ENCODE measurements at regions not wholly inside any gene's neighbourhood (a gene's known extent, or its start where the extent isn't known, plus 50 kb on each side); places are given as distances from the start of the nearest gene placed in this dataset.

DNA sequence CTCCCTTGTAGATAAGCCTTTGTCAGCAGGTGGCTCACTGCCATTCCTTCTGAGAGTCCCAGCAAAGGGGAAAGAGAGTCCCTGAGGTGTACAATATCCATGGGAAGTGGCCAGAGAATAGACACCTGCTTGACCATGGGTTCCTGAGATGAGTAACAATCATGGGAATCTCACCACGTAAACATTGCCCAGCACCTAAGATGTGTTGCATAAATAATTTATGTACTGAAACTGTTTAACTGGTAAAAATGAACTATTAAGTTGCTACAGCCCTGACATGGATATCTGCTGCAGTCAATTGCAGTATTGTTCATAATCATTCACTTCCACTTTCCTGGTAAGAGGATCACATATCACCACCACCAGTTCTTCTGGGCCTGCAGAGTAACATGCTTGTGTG is 123.8 kb upstream of the INHBA start:
- no peak for DNase-seq

DNA sequence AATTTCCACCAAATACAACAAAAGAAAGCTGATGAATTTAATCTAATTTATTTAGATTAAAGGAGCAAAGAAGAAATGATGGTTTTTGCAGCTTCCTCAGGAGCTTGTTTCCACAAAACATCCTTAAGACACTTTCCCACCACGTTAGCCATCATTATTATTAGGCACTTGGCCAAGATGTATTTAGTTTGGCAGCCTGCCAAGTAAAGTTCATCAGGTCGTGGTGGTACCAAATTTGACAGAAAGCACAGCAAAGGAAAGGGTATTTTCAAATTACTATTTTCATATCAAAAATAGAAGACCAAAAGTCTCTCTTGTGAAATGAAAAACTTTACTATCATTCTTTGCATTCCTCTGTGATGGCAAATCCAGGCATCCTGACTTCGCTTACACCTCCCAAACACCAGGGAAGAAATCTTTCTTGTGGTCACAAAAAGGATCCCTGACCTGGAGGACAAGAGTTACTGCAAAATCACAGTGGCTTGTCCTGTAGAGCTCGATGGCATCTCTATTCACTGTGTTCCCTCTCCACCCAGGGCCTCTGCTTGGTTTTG is 123.1 kb upstream of the INHBA start:
- DNase-seq, result no peak

DNA sequence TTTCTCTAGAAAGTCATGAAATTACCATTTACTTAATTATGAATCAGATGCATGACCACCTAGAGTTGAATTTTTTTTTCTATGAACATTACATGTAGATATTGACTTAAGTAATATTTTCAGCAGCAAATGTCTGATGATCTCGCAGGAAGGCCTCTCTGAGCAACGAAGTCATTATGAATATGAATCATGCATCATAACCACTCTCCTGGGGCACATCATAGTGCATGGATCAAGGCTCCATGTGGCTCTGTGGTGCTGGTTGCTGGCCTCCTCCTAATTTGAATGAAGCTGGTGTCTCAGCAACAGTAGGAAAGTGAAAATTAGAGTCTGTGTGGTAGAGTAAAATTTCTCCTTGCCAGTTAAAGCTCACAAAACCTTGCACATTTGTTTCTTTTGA is 121.4 kb upstream of the INHBA start:
- no peak for DNase-seq

DNA sequence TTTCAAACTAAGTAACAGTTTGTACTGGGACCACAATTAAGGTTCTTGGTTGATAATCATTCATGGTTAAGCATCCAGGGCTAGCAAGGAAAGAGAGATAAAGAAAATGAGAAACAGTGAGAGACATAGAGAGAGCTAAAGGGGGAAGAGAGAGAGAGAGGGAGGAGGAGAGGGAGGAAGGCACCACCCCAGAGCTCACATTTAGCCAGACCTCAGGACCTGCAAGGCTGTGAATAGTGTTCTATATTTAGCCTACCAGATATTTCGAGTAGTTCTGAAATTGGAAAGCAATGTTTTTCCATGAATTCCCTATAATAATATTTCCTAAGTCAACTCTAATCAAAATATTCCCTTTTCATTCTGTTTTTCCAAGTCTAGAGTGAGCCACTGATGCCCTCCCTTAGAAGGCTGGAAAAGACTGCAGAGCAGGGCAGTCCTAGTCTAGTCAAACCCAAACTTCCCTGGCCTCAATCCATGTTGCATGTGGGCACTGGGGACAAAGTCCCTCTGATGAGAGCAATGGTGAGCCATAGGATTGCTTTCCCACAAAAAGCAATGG is 119.4 kb upstream of the INHBA start:
- DNase-seq, result no peak

DNA sequence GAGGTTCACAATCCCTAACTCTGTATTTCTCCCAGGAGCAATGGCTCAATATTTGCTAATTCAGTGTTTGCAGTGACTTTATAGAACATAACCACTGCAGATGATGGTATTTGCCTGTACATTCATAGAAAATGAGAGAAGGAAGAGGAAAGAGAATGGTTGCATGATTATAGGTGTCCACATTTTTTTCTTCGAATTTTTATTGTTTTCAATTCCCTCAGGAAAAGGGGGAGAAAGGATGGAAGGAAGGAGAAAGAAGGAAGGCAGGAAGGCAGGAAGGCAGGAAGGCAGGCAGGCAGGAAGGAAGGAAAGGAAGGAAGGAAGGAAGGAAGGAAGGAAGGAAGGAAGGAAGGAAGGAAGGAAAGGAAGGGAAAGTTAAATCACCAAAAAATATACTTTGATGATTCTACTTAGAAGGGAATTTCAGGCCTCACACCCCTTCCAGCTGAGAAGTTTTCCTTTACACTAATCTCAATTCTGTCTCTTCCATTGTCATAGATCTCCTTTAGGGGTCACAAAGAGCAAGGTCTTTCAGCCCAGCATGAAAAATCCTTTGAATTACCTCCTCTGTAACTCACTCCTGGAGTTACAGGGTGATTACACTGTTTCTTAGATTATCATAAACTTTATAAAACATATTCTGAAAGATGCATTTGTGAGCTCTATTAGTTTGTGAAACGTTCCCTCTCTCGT is 118.8 kb upstream of the INHBA start:
- no peak for DNase-seq

DNA sequence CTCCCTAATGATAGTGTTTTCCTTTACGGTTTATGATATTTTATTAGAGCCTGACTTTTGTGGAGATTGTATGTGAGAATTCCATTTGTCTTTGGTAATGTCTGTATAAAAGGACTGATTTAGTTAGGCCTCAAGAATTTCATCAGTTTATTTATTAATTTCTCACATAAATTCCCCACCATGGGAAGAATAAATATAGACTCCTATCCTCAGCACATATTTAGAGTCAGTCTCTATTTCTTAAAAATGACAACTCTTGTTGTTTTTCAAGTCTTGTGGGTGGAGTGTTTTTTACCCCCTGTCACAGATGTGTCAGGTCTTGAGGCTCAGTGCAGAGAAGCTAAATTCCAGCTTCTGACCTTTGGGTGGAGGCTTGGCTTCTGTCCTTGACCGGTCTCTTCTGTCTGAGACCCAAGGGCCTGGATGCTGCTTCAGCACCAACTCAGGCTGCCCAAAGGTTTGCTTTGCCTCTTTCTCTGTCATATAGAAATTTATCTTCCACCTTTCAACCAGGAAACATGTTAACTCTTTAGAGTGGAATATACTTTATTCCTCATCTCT is 117.3 kb upstream of the INHBA start:
- DNase-seq, result no peak

DNA sequence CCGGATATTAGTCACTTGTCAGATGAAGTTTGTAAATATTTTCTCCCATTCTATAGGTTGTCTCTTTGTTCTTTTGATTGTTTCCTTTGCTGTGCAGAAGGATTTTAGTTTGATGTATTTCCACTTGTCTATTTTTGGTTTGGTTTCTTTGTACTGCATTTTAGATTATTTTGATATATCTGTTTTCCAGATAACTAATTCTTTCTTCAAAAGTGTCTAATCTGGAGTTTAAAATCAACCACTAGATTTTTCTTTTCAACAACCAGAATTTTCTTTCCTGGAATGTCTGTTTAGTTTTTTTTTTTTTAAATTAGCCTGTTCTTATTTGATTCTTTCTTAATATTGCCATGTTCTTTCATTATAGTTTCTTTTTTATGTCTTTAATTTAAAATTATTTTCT is 116.8 kb upstream of the INHBA start:
- DNase-seq, result no peak

DNA sequence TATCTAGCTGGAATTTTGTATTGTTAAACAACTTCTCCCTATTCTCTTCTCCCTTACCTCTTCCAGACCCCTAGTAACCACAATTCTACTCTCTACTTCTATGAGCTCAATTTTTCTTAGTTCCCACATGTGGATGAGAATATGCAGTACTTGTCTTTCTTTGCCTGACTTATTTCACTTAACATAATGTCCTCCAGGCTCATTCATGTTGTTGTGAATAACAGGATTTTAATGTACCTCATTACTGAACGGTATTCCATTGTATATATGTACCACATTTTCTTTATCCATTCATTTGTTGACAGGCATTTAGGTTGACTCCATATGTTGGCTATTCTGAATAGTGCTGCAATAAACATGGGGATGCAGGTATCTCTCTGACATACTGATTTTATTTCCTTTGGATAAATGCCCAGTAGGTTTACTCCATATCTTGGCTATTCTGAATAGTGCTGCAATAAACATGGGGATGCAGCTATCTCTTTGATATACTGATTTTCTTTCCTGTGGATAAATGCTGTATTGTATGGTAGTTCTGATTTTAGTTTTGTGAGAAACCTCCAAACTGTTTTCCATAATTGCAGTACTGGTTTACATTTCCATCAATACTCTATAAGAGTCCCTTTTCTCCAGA is 116.0 kb upstream of the INHBA start:
- DNase-seq, result no peak

DNA sequence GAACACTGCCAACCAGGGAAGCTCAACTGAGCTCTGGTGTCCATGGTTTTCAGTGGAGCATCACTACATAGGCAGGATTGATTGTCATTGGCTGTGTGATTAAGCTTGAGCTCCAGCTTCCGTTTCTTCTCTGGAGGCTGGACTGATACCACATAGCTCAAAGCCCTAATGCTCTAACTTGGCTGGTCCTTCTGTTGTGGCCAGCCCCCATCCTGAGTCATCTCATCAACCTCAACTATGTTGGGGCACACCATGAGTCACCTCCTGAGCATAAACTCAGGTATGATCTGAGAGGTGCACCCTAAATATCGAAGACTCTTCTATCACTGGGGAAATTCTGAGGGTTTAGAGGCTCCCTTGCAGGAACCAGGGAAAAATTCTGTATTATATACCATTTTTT is 114.5 kb upstream of the INHBA start:
- no peak for DNase-seq

DNA sequence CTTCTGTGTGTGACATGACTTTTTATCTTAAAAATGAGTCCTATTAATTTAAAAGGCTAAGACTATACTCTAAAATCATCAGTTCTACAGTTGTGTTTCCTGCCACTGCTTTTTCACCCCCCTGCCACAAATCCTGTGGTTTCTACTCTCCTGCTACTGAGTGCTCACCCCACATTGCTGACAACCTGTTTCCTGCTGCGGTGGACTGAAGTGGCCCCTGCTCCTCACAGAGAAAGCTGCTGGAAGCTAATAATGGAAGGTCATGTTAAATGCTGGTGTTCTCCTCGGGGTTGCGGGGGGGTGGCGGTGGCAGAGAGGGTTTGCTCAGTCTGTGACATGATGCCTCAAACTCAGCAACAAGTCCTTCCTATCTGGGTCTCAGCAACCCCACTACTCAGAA is 113.2 kb upstream of the INHBA start:
- no peak for DNase-seq

DNA sequence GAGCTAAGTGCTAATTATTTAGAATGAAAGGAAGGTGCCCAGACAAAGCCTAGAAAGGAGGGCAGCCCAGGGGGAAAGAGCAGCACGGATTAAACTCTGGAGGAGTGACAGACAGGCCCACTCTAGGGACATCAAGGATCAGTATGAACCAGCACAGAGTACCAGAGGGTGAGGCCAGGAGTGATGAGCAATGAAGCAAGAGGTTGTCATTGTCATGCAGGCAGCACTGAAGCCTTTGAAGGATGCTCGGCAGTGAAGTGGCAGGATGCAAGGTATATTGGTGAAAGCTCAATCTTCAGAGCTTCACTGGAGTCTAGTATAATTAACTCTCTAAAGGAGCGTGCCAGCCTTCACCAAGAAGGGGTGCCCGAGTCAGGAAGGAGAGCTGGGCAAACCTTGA is 112.0 kb upstream of the INHBA start:
- no peak for DNase-seq

DNA sequence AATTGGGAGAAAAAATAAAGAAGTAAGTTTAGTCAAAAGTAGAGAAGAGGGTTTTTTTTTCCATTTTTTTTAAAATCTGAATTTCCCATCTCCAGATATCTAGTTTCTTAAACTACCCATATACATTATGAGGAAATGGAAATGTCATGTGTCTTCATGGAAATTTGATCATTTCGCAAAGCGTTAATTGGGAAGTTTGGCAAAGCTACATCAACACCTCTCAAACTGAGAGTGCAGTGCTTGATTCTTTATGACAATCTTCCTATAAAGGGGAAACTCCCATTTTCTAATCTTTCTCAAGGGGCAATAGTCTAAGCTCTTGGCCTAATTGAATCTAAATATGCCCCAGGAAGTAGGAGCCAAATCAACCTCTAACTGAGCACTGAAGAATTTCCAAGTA is 110.4 kb upstream of the INHBA start:
- DNase-seq, result no peak

DNA sequence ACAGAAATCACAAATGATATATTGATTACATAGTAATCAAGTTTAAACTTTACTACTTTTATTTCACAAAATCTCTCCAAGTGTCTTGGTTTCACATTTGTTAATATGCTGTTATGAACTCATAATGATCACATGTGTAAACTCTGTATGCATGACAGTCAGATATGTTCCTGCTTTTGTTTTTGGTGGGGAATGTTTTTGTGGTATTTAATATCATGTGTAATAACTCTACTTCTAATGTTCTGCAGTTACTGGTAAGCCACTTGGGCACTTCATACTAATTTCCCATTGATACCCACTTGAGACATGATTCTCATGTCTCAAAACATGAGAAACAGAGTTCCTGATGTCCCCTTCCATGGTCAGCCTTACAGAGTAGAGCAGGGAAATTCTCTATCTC is 109.1 kb upstream of the INHBA start:
- no peak for DNase-seq

DNA sequence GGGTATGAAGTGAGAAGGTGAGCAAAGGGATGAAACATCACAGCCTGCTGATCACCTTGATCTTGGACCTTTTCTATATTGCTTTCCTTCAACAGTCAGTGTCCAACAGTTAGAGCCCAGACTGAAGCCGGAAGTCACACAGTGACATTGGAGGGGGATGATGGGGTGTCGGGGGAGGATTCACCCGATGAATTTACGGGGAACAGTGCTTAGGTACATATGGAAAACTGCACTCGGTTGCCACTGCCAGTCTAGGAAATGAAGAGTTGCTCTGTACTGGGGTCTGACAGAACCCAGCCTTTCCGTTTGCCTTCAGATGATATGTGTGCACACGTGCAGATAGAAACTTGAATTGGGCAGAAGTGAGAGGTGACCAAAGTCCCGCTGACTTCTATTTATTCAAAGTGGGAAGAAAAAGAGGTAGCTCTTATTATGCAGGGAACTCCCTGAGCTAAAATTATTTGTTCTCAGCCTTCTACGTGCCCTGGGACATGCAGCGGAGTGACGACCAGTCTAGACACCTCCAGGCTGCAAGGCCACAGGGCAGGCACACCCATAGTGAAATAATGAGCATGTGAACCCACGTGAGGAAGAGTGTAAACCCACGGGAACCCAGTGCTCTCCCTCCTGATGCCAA is 107.2 kb upstream of the INHBA start:
- no peak for DNase-seq

DNA sequence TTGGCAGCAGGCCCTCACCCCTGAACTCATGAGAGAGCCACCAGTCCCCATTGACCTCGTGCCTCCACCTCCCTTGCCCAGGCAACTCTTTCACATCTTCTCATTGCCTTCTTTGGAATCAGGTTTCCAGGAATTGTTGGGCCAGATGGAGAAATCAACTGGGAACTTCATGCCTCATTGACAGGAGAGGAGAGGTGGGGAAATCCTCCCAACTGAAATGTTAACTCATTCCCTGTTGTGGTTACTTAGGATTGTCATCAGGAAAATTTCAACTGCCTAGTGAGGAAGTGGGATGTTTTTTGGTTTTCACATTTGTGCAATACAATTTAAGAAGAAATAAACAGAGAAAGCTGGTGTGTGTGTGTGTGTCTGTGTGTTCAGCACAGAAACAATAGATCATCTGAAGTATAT is 106.6 kb upstream of the INHBA start:
- DNase-seq, result no peak

DNA sequence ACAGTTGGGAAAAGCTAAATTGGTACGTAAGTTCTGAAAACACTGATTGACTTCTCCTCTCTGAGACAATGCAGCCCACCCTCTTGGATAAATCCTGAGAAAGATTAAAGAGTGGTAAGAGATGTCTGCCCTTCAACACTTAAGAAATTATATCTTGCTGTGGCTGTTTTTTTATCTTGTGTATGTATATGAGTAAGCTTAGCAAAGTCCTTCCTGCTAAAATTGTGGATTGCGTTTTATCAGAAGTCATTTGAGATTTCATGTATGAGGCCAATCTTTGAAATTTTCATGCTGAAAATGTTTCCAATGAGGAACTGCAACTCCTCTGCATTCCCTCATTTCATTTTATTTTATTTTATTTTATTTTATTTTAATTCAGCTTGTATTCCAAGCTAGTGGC is 106.2 kb upstream of the INHBA start:
- DNase-seq, result no peak

DNA sequence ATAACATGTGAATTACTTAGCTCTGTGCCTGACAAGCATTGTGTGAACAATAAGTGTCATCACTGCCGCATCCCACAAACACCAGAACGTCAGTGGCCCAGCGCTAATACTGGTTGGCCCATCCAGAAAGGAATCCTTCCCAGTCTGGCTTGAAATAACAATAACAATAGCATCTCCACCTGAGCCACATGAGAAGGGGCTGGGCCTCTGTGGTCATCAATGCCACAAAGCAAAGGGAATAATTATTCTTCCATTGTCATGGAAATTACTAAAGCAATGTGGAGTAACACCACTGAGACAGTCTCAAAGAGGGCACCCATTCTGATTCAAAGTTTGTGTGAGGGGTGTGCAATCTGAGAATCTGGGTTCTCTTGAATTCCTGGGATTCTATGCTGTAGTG is 105.7 kb upstream of the INHBA start:
- DNase-seq, result no peak

DNA sequence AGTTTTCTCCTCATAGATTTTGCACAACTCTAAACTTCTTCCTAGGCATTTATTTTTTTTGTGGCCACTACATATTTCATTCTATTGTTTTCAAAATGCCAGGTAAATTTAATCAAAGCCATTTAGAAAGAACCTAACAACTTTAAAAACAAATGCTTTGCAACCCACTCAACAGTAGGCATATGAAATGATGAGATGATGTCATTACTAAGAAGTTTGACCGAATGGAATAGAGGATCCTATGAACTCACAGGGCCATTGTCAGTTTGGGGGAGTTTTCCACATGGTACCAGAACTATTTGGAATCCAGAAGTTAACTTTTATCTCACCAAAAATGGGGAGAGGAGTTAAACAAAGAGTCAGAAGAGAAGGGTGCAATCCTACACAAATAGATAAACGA is 100.7 kb upstream of the INHBA start:
- DNase-seq, result no peak

DNA sequence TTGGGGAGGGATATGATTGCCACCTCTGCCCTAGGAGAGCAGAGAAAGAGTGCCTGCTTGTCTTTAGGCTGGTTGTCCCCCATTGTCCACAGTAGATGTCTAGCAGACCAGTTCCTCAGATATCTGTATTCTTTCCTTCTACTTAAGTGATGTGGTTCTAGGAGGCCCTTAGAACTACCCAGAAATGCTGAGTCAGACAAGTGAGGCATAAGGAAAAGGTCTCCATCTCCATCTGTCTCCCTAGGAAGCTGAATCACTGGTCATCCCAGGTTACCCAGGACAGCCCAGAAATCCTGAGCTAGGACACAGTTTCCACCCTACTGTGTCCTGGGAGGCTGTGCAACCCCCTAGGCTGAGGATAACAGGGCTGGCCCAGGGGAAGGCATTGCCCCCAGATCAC is 93.4 kb upstream of the INHBA start:
- no peak for DNase-seq

DNA sequence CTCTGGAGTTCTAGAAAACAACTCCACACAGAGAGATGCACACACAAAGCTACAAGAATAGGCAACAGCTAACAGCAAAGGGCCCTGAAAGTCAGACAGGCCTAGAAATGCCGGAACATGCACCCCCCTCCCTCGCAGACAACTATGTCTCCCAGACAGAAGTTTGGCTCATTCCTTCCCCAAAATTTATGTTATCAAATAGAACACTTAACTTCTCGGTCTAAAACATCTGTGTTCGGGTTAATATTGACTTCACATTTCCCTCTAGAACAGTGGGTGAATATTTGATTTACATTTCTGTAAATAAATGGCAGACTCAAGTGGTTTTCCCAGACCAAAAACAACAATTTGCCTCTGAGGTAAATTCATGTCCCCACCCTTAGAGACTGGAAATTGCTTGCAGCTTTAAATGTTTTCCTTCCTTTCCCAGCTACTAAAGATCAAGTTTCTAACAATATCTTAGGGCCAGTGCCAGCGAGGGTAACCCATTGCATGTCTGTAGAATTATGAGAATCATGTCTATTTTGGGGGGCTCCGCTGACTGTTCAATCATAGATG is 92.5 kb upstream of the INHBA start:
- DNase-seq, result no peak

DNA sequence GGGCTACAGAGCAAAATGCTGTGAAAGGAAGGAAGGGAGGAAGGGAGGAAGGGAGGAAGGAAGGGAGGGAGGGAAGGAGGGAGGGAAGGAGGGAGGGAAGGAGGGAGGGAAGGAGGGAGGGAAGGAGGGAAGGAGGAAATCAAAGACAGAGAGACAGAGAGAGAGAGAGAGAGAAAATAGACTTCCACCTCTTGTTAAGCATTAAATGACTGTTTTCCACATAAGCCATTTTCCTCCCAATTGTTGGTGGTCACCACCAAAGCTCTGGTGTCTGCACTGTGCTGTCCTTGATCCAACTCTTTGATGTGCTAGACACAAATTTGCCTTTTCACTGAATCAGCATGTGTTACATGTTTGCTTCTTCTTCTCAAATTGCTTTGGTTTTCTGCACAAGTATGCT is 90.7 kb upstream of the INHBA start:
- no peak for DNase-seq

DNA sequence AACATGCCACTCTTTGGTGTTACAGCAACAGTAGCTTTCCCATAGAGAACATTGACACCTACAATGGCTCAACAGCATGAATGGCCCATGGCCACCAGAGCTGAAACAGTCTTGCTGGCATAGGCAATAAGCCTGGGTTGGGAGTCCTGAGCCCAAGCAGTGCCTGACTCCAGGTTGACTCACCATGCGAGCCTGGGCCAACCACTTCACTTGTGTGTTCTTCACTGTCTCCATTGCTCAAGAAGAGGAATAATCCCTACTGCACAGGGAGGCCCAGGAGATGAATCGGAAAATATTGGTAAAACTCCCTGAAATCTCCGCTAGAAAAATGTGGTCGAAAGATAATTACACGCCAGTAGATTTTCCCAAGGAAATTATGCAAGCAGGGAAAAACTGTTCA is 89.2 kb upstream of the INHBA start:
- no peak for DNase-seq

DNA sequence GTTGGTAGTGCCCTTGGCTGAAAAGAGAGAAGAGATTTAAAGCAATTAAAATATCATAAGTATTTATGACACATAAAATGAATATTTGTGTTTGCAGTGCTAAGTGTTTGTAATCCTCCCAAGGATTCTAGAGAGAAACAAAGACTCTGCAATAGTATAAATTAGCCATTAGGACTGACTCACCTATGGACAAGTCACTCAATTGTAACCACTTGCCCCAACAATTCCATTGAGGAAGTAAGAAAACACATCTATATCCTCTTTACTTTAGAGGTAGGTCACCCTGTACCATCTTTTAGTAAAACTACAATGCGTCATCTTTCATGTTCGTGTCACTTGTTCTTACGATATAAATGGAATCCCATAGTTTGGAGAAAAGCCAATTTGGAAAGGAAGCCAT is 85.7 kb upstream of the INHBA start:
- no peak for DNase-seq
